Dendritic cell treated with granulocyte-macrophage colony-stimulating factor and Interleukin-4, amounts not matched to agents 40 ng/mL and 50 ng/mL, for 4 days (primary cell): ENCODE measurements at regions not wholly inside any gene's neighbourhood (a gene's known extent, or its start where the extent isn't known, plus 50 kb on each side); places are given as distances from the start of the nearest gene placed in this dataset.

Experiments
- H3K27ac Mint-ChIP-seq: one replicate; pipeline ENCODE4 v1.8.0; 2022; ENCODE audit warnings: mild to moderate bottlenecking, mixed read lengths
- H3K27me3 Mint-ChIP-seq: one replicate; pipeline ENCODE4 v1.8.0; 2022; ENCODE audit warnings: mild to moderate bottlenecking, mixed read lengths
- H3K36me3 Mint-ChIP-seq: one replicate; pipeline ENCODE4 v1.8.0; 2022; ENCODE audit warnings: low read depth, mixed read lengths
- H3K4me1 Mint-ChIP-seq: one replicate; pipeline ENCODE4 v1.8.0; 2022; ENCODE audit warnings: low read depth, mixed read lengths
- H3K4me3 Mint-ChIP-seq: one replicate; pipeline ENCODE4 v1.8.0; 2022; ENCODE audit warnings: mild to moderate bottlenecking, moderate library complexity, mixed read lengths
- H3K9me3 Mint-ChIP-seq: one replicate; pipeline ENCODE4 v1.8.0; 2022; ENCODE audit warnings: mixed read lengths
- intact Hi-C: fragments of 100-400 bp; cut with micrococcal nuclease; formaldehyde crosslinking; loops from one replicate; pipeline ENCODE4 v1.15.0; 2022

DNA sequence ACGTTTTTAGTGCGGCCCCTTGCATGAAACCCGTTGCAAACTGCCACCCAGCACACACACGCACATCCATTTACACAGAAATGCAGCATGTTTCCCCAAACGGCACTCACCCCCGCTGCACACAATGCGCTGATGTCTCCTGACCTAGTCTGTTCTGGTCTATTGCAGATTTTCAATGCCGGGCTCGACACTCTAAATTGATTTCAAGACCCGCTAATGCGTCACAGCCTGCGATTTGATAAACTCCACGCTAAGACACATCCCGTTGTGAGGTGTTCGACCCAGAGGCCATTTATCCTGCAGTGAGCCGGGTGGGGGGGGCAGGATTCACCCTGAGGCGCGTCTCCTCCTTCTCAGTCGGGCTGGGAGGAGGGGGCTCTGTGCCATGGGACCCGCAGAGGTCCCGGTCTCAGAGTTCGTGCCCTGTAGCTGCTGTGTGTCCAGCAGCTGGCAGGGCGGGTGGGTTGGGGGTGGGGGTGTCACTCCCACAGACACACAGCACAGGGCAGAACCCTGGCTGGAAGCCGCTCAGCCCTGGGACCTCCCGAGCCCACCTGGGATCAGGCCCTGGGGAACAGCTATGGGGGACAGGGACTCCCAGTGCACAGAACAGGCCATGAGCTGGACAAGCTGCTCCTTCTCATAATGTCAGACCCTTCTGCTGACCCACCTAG lies 367.9 kb downstream of the PREX1 start:
- Mint-ChIP-seq H3K27me3 (peaks cover 3% of the 10 kb centered on the region), H3K9me3 (no peaks in the 10 kb centered on the region), H3K4me3 (no peak overlapping the region), H3K36me3 (no peaks in the 10 kb centered on the region), H3K27ac (no peak overlapping the region), H3K4me1 (no peaks in the 10 kb centered on the region)
- intact Hi-C loops: no loop called here

DNA sequence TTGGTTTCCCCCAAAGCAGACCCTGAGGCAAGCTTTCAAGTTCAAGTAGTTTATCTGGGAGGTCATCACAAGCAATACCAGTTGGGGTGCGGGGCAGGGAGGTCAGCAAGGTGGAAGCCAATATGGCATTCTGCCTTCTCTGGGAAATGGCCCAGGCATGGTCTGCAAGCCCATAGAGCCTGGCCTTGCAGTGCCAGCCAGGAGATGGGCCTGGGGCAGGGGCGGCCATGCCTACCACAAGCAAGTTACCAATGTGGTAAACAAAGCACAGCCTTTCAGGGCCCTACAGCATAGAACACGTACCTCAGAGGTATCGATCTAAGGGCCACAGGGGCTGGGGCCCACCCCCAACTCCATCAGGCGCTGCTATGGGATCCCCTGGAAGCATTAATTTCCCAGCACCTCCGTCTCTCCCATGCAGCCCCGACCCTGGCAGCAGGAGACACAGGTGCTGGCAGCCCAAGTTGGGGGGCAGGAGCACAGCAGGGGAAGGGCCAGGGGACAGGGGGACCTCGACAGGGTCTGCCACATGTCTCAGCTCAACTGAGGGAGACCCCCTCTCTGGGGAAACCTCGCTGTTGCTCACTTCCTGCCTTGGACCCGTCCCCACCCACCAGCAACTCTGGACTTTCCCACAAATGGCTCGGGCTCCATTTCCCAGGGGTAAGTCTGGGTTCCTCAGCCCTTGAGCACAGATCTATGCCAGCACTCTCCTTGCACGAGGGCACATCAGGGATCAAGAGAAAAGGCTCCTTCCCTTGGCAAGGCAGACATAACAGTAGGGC lies 369.0 kb downstream of the PREX1 start:
- Mint-ChIP-seq H3K27ac (no peak overlapping the region), H3K36me3 (no peaks in the 10 kb centered on the region), H3K4me3 (no peak overlapping the region), H3K9me3 (no peaks in the 10 kb centered on the region), H3K27me3 (peaks cover 3% of the 10 kb centered on the region), H3K4me1 (no peaks in the 10 kb centered on the region)
- intact Hi-C loops: no loop called here

DNA sequence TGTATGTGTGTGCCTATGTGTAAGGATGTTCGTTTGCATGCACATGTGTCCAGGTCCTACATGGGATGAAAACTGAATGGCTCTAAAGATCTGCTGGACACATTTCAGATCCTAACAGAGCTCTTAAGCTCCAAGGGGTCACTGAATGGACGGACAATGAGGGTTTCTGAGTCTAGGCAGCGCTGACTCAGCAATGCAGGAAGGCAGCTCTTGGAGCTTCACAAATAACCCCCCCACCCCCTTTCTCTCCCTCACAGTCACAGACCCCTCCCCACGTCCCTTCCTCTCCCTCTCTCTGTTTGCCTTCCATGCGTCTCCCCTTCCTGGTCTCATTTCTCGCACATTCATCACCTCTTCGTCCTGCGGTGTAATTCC lies 369.8 kb downstream of the PREX1 start:
- Mint-ChIP-seq H3K27ac (no peak overlapping the region), H3K4me1 (no peaks in the 10 kb centered on the region), H3K27me3 (peaks cover 3% of the 10 kb centered on the region), H3K36me3 (no peaks in the 10 kb centered on the region), H3K9me3 (no peaks in the 10 kb centered on the region), H3K4me3 (no peak overlapping the region)
- intact Hi-C loops: no loop called here

DNA sequence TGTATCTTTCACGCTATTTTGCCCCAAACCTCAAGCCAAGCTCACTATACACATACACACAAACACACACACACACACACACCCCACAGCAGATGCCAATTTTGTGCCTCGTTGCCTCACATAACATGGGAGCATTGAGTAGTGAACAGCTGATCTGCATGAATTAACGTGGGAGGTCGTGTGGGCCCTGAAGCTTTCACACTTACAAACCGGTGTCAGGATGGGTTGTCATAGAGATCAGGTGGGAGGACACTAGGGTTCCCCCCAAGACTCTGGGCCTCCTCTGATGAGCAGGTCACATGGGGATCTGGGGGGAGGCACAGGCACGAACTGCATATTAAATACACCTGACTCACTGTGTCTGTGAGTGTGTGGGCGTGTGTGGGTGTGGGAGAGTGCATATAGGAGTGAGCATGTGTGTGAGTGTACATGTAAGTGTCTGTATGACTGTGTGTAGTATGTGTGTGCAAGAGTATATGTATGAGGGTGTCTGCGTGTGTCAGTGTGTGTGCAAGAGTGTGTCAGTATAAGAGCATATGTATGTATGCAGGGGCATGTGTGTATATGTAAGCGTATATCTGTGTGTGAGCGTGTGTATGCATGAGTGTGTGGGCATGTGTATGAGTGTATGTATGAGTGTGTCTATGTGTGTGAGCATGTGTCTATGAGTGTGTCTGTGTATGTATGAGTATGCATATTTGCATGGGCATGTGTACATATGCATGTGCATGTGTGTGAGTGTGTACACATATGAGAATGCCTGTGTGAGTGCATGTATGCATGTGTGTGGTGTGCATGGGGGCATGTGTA lies 370.4 kb downstream of the PREX1 start:
- H3K27me3 Mint-ChIP-seq: peaks cover 2% of the 10 kb centered on the region
- no peaks in the 10 kb centered on the region for H3K9me3 Mint-ChIP-seq
- no peak overlapping the region for H3K4me3 Mint-ChIP-seq
- no peaks in the 10 kb centered on the region for H3K36me3 Mint-ChIP-seq
- intact Hi-C loops: no loop called here
- H3K4me1 Mint-ChIP-seq: no peaks in the 10 kb centered on the region
- no peak overlapping the region for H3K27ac Mint-ChIP-seq

DNA sequence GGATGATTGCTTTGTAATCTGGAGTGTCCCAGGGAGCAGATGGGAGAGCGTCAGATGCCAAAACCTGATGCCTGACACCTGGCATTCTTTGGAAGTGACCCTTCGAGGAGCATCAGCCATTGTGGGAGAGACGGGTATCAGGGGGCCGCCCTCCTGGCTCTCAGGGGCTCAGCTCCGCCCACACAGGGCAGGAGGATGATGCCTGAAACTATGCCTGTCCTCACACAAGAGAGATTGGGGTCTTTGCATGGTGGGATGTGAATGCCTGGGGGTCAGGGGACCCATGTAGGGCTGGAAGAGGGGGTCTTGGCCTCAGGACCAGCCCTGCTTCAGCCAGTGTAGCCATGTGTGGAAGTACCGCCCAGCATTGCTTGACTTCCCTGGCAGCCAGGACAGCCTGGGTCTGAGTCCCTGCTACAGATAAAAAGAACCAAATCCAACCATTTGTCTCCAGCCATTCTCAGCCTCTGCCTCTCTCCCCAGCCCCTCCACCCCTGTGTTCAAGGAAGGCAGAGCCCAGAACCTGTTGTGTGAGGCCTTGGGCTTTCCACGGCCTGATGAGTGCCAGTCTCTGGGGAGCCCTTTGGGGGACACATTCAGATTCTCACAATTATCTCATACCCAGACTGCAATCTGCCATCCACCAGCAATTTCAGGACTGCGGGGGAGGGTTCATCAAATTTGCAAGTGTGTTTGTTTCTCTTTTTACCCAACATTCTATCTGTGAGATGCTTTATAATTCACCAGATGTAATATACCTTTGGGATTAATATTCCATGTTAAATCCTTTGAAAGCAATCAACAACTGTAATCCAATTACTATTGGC lies 371.2 kb downstream of the PREX1 start:
- H3K27ac Mint-ChIP-seq: no peak overlapping the region
- intact Hi-C loops: no loop called here
- H3K4me1 Mint-ChIP-seq: no peaks in the 10 kb centered on the region
- H3K27me3 Mint-ChIP-seq: peaks cover 2% of the 10 kb centered on the region
- no peak overlapping the region for H3K4me3 Mint-ChIP-seq
- no peaks in the 10 kb centered on the region for H3K9me3 Mint-ChIP-seq
- H3K36me3 Mint-ChIP-seq: no peaks in the 10 kb centered on the region

DNA sequence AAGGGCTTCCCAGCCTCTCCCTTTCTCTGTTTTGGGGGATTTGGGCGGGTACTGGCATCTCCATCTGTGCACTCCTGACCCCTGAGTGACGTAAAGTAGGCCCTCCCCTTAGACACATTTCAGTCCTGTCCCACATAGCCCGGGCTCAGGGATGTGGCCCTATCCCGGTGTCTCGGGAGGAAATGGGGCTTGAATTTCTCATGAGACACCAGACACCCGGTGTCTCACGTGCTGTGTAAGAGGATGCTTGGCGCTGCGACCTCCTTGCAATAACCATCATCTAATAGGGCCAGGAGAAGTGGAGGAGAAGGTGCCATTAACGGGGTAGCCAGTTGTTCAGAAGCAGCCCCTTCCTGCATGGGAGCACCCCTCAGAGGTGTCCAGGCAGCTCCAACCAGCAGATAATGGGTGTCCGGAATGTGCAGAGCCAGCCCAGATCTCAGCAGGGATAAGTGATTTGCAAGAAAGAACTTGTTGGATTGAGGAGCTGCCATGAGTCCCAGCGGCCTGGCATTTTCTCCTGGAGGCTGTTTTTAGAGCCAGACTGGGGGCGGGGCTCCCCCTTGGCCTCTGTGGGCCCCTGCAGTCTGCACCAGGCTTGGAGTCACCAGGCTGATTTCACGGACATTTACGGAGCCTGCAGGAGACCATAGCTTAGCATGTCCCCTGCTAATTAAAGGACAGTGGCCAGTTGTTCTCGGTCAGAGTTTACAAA lies 372.0 kb downstream of the PREX1 start:
- no peaks in the 10 kb centered on the region for H3K4me1 Mint-ChIP-seq
- H3K27ac Mint-ChIP-seq: no peak overlapping the region
- peaks cover 2% of the 10 kb centered on the region for H3K27me3 Mint-ChIP-seq
- H3K4me3 Mint-ChIP-seq: no peak overlapping the region
- intact Hi-C loops: no loop called here
- no peaks in the 10 kb centered on the region for H3K36me3 Mint-ChIP-seq
- H3K9me3 Mint-ChIP-seq: no peaks in the 10 kb centered on the region

DNA sequence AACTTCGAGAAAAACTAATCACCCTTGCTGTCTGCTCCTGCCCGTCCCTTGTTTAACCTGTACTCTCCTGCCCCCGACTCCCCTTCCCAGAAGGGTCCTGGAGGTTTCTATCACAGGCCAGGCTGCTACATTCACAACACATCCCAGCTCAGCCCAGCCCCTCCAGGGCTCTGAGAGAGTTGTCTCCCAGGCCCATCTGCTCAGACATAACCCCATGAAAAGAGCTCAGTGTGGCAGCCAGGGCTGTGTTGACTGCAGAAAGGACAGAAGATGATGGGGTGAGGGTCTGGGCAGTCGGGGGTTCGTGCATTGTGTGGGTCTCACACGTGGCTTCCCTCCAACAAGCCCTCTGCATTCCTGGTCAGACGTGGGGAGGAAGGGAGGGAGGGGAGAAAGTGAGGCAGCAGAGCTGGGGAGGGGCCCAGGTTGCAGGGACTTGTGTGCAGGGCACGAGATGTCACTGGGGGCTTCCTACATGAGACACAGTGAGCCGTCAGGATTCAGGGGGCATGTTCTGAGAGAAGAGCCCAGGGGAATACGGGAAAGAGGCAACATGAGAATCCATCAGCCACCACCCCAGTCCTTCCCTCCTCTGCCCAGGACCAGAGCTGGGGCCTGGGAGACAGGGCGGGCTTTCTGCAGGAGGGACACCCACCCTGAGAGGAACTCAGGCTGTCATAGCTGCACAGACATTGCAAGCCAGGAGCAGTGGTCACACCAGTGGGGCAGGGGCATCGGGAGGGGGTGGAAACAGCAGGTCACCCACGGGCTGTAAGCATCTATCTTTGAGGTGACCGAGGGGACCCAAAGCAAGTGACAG lies 372.9 kb downstream of the PREX1 start:
- Mint-ChIP-seq H3K27me3 (peaks cover 2% of the 10 kb centered on the region), H3K36me3 (no peaks in the 10 kb centered on the region), H3K4me3 (no peak overlapping the region), H3K4me1 (no peaks in the 10 kb centered on the region), H3K27ac (no peak overlapping the region), H3K9me3 (no peaks in the 10 kb centered on the region)
- intact Hi-C loops: no loop called here

DNA sequence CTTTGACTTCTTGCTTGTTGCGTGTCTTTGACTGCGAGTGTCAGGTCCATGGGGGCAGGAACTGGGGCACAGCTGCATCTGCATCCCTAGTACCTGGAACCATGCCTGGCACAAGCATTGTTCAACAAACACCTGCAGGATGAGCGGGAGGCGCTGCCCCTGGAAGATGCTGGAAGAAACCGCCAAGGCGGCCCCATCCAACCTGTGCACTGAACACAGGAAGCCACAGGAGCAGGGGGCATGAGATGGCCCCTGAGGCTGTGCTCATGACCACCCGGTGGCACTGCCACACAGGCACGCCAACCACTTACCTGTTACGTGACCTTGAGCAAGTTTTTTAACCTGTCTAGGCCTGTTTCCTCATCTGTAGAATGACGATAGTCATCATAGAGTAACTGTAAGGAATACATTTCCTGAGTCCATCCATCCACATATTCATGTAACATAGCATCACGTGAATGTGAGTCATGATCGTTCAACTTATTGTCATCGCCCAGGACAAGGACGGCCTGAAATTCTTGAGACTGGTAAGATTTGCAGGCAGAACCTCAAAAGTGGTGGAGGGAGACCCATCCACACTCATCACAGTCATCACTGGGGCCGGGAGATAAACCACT lies 374.2 kb downstream of the PREX1 start:
- H3K36me3 Mint-ChIP-seq: no peaks in the 10 kb centered on the region
- intact Hi-C loops: no loop called here
- H3K27ac Mint-ChIP-seq: no peak overlapping the region
- H3K9me3 Mint-ChIP-seq: no peaks in the 10 kb centered on the region
- no peaks in the 10 kb centered on the region for H3K4me1 Mint-ChIP-seq
- no peak overlapping the region for H3K4me3 Mint-ChIP-seq
- H3K27me3 Mint-ChIP-seq: peaks cover 2% of the 10 kb centered on the region

DNA sequence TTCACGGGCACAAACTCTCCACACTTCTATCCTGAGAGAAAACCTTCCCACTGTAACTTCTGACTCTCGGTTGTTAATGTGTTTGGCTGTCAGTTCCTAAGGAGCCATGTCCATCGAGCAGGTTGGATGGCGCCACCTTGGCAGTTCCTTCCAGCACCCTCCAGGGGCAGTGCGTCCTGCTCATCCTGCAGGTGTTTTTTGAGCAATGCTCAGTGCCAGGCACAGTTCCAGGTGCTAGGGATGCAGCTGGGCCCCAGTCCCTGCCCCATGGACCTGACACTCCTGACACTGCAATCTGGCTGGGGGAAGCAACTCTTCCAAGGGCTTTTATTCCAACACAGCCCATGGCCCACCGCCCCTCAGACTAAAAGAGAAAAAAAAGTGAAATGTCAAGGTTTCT lies 376.4 kb downstream of the PREX1 start:
- Mint-ChIP-seq H3K4me1 (no peaks in the 10 kb centered on the region), H3K27ac (no peak overlapping the region), H3K9me3 (no peaks in the 10 kb centered on the region), H3K4me3 (no peak overlapping the region), H3K36me3 (no peaks in the 10 kb centered on the region), H3K27me3 (peaks cover 4% of the 10 kb centered on the region)
- intact Hi-C loops: no loop called here

DNA sequence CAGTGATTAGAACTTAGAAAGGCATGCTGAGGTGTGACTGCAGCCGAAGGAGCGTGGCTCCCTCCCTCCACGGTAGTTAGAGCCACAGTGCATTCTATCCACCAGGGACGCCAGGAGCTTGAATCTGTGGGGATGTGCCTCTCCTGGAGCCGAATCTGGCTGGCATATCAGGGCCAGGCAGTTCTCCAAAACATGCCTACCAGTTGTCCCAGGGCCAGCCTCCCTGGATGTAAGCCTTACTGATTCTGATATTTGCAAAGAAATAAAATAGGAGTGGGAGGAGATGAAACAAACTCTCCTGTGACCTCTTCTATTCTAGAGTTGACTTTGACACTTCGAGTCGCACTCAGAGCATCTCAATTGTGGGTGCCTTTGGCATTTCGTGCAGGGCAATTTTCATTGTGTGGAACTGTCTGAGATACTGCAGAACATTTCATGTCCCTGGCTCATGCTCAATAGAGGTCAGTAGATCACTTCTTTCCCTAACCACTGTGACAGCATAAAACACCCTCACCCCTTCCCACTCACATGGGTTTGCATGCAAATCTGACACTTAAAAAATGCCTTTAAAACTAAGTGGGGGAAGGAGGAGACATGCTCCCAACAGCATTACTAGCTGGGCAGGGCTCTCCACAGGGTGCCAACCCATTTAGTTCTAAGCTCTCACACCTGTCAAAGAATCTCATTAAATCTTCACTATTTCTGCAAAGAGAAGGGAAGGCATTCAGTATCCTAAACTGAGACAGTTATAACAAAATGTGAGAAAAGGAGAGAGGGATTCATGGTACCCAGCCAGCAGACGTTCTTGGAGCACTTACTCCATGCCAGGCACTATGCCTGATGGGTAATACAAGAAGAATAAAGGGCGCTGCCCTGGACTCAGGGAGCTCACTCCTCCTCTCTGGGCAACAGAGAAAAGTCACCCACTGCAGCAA lies 378.9 kb downstream of the PREX1 start:
- Mint-ChIP-seq H3K9me3 (peaks cover 8% of the 10 kb centered on the region), H3K36me3 (no peaks in the 10 kb centered on the region), H3K4me3 (no peak overlapping the region), H3K27ac (no peak overlapping the region), H3K27me3 (peaks cover 4% of the 10 kb centered on the region), H3K4me1 (no peaks in the 10 kb centered on the region)
- intact Hi-C loops: no loop called here

DNA sequence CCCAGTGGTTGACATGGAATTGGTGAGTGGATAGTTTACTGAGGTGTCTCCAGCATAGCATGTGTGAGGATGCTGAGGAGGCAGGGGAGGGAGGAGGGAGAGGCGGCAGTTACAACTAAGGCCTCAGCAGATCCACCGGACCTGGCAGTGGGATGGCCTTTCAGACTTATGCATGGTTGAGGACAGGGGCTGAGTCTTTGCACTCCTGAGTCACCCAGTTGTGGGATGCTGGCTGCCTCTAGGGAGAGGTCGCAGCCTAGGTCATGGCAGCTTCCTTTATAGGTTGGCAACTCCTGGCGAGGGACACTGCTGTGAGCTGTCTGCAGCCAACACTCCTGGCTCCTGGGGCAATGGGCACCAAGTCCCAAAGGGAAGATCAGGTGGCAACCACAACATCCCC lies 380.3 kb downstream of the PREX1 start:
- intact Hi-C loops: no loop called here
- H3K27me3 Mint-ChIP-seq: peaks cover 4% of the 10 kb centered on the region
- no peak overlapping the region for H3K27ac Mint-ChIP-seq
- H3K4me1 Mint-ChIP-seq: no peaks in the 10 kb centered on the region
- H3K36me3 Mint-ChIP-seq: no peaks in the 10 kb centered on the region
- no peak overlapping the region for H3K4me3 Mint-ChIP-seq
- peaks cover 17% of the 10 kb centered on the region for H3K9me3 Mint-ChIP-seq
